B cell (primary cell): ENCODE measurements at regions not wholly inside any gene's neighbourhood (a gene's known extent, or its start where the extent isn't known, plus 50 kb on each side); places are given as distances from the start of the nearest gene placed in this dataset.

ENCODE experiments used
- ATAC-seq: fragments of 200-7000 bp; cut with Tn5 transposase; one replicate; pipeline ENCODE4 v1.10.0; 2021; ENCODE audit warnings: low read depth, mild to moderate bottlenecking, moderate number of reproducible peaks, moderate library complexity
- CTCF ChIA-PET: fragments of 350-600 bp; sonication (Branson Sonifier 250); formaldehyde crosslinking; loops from one replicate; lab custom pipeline; 2021; ENCODE audit warnings: antibody characterized with exemption, inconsistent platforms; lab: Charles Lee
- POLR2A ChIA-PET: fragments of 350-600 bp; sonication (Branson Sonifier 250); formaldehyde crosslinking; loops from one replicate; lab custom pipeline; 2021; ENCODE audit warnings: antibody characterized with exemption; lab: Charles Lee
- DNase-seq: peaks from one replicate; pipeline ENCODE4 v3.0.0; 2013
- H2AFZ ChIP-seq: 2 replicates; pipeline ENCODE4 v1.6.1; 2012; ENCODE audit warnings: mild to moderate bottlenecking, low read depth, low read length; ENCODE audit not compliant: insufficient read depth, poor library complexity, severe bottlenecking
- H3K27ac ChIP-seq, 2 donors: 1 replicate in 1 of 2; 2 replicates in 1 of 2; pipeline ENCODE4 v1.5.1; 2012 to 2013; ENCODE audit warnings: low read length in 2 of 2, mild to moderate bottlenecking in 2 of 2, moderate library complexity in 1 of 2
- H3K27me3 ChIP-seq, 4 experiments: fragments of 200-600 bp in 1 of 4; sonication (generic) in 1 of 4; replicated peaks in 1 of 4; 1 replicate in 2 of 4; 2 replicates in 2 of 4; pipeline versions ENCODE4 v1.6.1 to v1.7.0; 2013 to 2016; ENCODE audit warnings: low read length in 3 of 4, mild to moderate bottlenecking in 2 of 4, mixed read lengths in 1 of 4, moderate library complexity in 1 of 4; ENCODE audit not compliant: insufficient read depth in 4 of 4, control insufficient read depth in 3 of 4; ENCODE audit errors: control extremely low read depth in 1 of 4
- H3K36me3 ChIP-seq, 2 experiments: replicated peaks in 1 of 2; 1 replicate in 1 of 2; 2 replicates in 1 of 2; pipeline versions ENCODE4 v1.6.1 to v1.7.1; 2013; ENCODE audit warnings: low read length in 1 of 2; ENCODE audit not compliant: insufficient read depth in 2 of 2, control insufficient read depth in 1 of 2; ENCODE audit errors: control extremely low read depth in 1 of 2, extremely low read depth in 1 of 2
- H3K4me1 ChIP-seq, 2 donors: fragments of 200-600 bp in 1 of 2; sonication (generic) in 1 of 2; 1 replicate in 1 of 2; 2 replicates in 1 of 2; pipeline versions ENCODE4 v1.5.1 to v1.6.1; 2013 to 2017; ENCODE audit warnings: low read length in 2 of 2; ENCODE audit not compliant: control insufficient read depth in 2 of 2, insufficient read depth in 2 of 2
- H3K4me2 ChIP-seq: replicated peaks from 2 replicates; pipeline ENCODE3; 2012; ENCODE audit warnings: mild to moderate bottlenecking, low read depth, low read length; ENCODE audit not compliant: poor library complexity, severe bottlenecking
- H3K4me3 ChIP-seq, 5 experiments: fragments of 200-600 bp in 1 of 5; sonication (generic) in 1 of 5; 1 replicate in 3 of 5; 2 replicates in 2 of 5; pipeline versions ENCODE4 v1.5.1 to v1.7.0; 2011 to 2016; ENCODE audit warnings: low read length in 4 of 5, mild to moderate bottlenecking in 4 of 5, low read depth in 2 of 5, control low read depth in 1 of 5, moderate library complexity in 1 of 5; ENCODE audit not compliant: insufficient read depth in 1 of 5; ENCODE audit errors: control extremely low read depth in 1 of 5, extremely low read depth in 1 of 5
- H3K79me2 ChIP-seq: fragments of 200-600 bp; sonication (generic); one replicate; pipeline ENCODE4 v1.6.0; 2016; ENCODE audit warnings: low read length; ENCODE audit not compliant: control insufficient read depth, insufficient read depth
- H3K9ac ChIP-seq: fragments of 200-600 bp; sonication (generic); 2 replicates; pipeline ENCODE4 v1.6.1; 2017; ENCODE audit warnings: mild to moderate bottlenecking, low read length, moderate library complexity
- H3K9me3 ChIP-seq, 3 donors: one replicate each; pipeline versions ENCODE4 v1.6.1 to v1.7.1; 2013; ENCODE audit warnings: low read length in 2 of 3; ENCODE audit not compliant: control insufficient read depth in 2 of 3, insufficient read depth in 1 of 3; ENCODE audit errors: control extremely low read depth in 1 of 3
- H4K20me1 ChIP-seq: 2 replicates; pipeline ENCODE4 v1.6.0; 2012; ENCODE audit warnings: mild to moderate bottlenecking, low read length; ENCODE audit not compliant: insufficient read depth, control insufficient read depth, poor library complexity, severe bottlenecking
- H3K27ac Mint-ChIP-seq: one replicate; pipeline ENCODE4 v1.8.0; 2021; ENCODE audit warnings: mixed read lengths
- H3K27me3 Mint-ChIP-seq: one replicate; pipeline ENCODE4 v1.8.0; 2021; ENCODE audit warnings: mixed read lengths
- H3K4me1 Mint-ChIP-seq: one replicate; pipeline ENCODE4 v1.8.0; 2021; ENCODE audit warnings: mixed read lengths
- H3K4me3 Mint-ChIP-seq: one replicate; pipeline ENCODE4 v1.8.0; 2021; ENCODE audit warnings: mixed read lengths
- H3K9me3 Mint-ChIP-seq: one replicate; pipeline ENCODE4 v1.8.0; 2022; ENCODE audit warnings: mixed read lengths; ENCODE audit not compliant: insufficient read depth
- EZH2 ChIP-seq: IDR thresholded peaks from 2 replicates; pipeline ENCODE4 v1.6.1; 2012; ENCODE audit warnings: borderline replicate concordance, low read depth, mild to moderate bottlenecking, moderate library complexity, low read length; ENCODE audit not compliant: insufficient read depth, poor library complexity, severe bottlenecking
- WGBS: methylation state at CpG from one replicate; pipeline ENCODE4 v1.1.5; 2013; ENCODE audit warnings: missing lambda C conversion rate; ENCODE audit not compliant: insufficient coverage; 5-methylcytosine and 5-hydroxymethylcytosine counted together
- intact Hi-C: fragments of 100-400 bp; cut with micrococcal nuclease; formaldehyde crosslinking; loops from one replicate; pipeline ENCODE4 v1.10.0; 2022
- TF ChIP-seq, protein P1 (sequence below): fragments of 200-600 bp; IDR thresholded peaks from one replicate; pipeline ENCODE4 v1.8.0; 2022; ENCODE audit warnings: antibody characterized with exemption, mild to moderate bottlenecking

DNA sequence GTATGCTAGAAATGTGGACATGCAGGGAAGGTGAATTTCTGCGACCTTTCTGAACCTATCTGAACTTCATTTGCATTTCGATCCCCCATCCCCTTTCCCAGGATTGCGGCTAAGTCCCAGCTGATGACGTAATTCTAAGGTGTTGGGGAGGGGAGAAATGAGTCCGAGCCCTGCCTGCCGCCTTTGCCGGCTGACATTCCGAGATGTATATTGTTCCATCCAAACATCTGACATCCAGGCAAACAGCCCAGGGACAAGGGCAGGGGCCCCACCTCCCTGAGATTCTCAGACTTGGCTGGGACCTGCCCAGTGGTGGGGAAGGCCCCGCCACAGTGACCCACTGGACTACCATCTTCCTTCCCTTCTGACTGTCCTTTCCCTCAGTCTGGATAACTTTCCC lies 494.6 kb downstream of the ENC1 start:
- intact Hi-C loops = no loop called here
- Histone ChIP-seq H3K27ac (no peak overlapping the region), H3K4me3 (no peak overlapping the region), H3K27me3 (no peaks in the 10 kb centered on the region), H3K9me3 (peaks cover 0 to 2% (median 0%) of the 10 kb centered on the region in 3 donors), H3K9ac (no peak overlapping the region), H3K79me2 (no peaks in the 10 kb centered on the region), H3K4me2 (no peak overlapping the region), H3K36me3 (no peaks in the 10 kb centered on the region), H3K4me1 (no peaks in the 10 kb centered on the region), H4K20me1 (no peaks in the 10 kb centered on the region), H2AFZ (no peak overlapping the region)
- Mint-ChIP-seq H3K9me3 (no peaks in the 10 kb centered on the region), H3K27ac (no peak overlapping the region), H3K4me1 (no peaks in the 10 kb centered on the region), H3K27me3 (peaks cover 14% of the 10 kb centered on the region), H3K4me3 (no peak overlapping the region)
- ChIA-PET POLR2A (no interaction called here), CTCF (no interaction called here)
- no CpG with 5 or more reads among the region's 9 CpGs for WGBS
- TF ChIP-seq, protein P1, sequence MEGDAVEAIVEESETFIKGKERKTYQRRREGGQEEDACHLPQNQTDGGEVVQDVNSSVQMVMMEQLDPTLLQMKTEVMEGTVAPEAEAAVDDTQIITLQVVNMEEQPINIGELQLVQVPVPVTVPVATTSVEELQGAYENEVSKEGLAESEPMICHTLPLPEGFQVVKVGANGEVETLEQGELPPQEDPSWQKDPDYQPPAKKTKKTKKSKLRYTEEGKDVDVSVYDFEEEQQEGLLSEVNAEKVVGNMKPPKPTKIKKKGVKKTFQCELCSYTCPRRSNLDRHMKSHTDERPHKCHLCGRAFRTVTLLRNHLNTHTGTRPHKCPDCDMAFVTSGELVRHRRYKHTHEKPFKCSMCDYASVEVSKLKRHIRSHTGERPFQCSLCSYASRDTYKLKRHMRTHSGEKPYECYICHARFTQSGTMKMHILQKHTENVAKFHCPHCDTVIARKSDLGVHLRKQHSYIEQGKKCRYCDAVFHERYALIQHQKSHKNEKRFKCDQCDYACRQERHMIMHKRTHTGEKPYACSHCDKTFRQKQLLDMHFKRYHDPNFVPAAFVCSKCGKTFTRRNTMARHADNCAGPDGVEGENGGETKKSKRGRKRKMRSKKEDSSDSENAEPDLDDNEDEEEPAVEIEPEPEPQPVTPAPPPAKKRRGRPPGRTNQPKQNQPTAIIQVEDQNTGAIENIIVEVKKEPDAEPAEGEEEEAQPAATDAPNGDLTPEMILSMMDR = no peak
- no peak for TF ChIP-seq EZH2
- ATAC-seq (no peak), DNase-seq (no peak)

DNA sequence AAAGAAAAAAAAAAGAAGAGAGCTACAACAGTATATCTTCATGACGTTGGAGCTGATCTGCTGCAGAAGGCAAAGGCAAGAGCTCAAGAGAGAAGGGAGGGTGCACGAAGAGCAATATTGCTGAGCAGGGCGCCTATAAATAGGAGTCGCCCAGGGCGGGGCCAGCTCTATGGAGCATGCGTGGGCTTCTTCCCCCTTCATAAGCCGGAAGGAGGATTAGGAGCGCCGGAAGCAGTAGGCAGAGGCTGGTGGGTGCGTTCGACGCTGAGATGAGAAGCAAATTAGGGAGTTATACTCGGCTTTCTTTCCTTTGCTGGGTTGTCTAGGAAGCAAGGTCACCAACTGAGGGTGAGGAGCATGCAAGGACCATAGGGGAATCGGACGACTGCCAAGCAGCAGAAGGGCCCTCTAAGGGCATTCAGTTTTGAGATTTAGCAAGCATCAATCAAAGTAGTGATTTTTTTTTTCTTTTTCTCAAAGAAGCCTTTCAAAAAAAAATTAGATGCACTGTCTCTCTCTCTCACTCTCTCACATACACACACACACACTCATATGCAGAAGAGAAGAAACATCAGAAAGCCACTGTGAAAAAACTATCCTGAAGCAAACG lies 496.7 kb downstream of the ENC1 start:
- ATAC-seq = no peak
- Histone ChIP-seq H3K4me2 (no peak overlapping the region), H3K27me3 (no peaks in the 10 kb centered on the region), H3K36me3 (no peaks in the 10 kb centered on the region), H3K27ac (no peak overlapping the region), H3K9ac (no peak overlapping the region), H3K4me3 (no peak overlapping the region), H2AFZ (no peak overlapping the region), H3K79me2 (no peaks in the 10 kb centered on the region), H4K20me1 (no peaks in the 10 kb centered on the region), H3K4me1 (no peaks in the 10 kb centered on the region), H3K9me3 (peaks cover 0 to 2% (median 0%) of the 10 kb centered on the region in 3 donors)
- intact Hi-C loops = no loop called here
- H3K9me3 Mint-ChIP-seq = no peaks in the 10 kb centered on the region
- no peak for TF ChIP-seq EZH2
- TF ChIP-seq, protein P1 = no peak
- H3K27me3 Mint-ChIP-seq = peaks cover 8% of the 10 kb centered on the region
- POLR2A ChIA-PET = no interaction called here
- H3K4me3 Mint-ChIP-seq = no peak overlapping the region
- CTCF ChIA-PET = interaction anchor here (0.7 kb wide), 1 partner anchor 91 kb away, joined by 5 read pairs; no protein-coding TSS in a partner anchor
- DNase-seq = no peak
- H3K27ac Mint-ChIP-seq = no peak overlapping the region
- WGBS = 88% methylated on average over 10 of the region's 16 CpGs
- H3K4me1 Mint-ChIP-seq = no peaks in the 10 kb centered on the region
